SK-N-SH (cell line): ENCODE measurements at regions not wholly inside any gene's neighbourhood (a gene's known extent, or its start where the extent isn't known, plus 50 kb on each side); places are given as distances from the start of the nearest gene placed in this dataset.

ENCODE experiments used
- CTCF ChIA-PET: fragments of 300-600, 350-600 bp; formaldehyde crosslinking; extraction: SDS; loops from one replicate; lab custom pipeline; 2021; lab: Yijun Ruan, JAX
- POLR2A ChIA-PET: fragments of 350-600 bp; sonication (Branson Sonifier 250); formaldehyde crosslinking; extraction: SDS; loops from one replicate; lab custom pipeline; 2020; ENCODE audit warnings: antibody characterized with exemption, inconsistent platforms; lab: Yijun Ruan, JAX
- DNase-seq: peaks from one replicate; pipeline ENCODE4 v3.0.0; 2012
- H2AFZ ChIP-seq: fragments of 200-600 bp; sonication (generic); 2 replicates; pipeline ENCODE4 v1.8.1; 2016; ENCODE audit warnings: antibody characterized with exemption, mild to moderate bottlenecking, low read depth
- H3F3A ChIP-seq: fragments of 200-600 bp; sonication (generic); replicated peaks from 2 replicates; pipeline ENCODE3; 2016; ENCODE audit warnings: antibody characterized with exemption, mild to moderate bottlenecking; ENCODE audit not compliant: insufficient read depth
- H3K27ac ChIP-seq, 2 experiments: fragments of 200-500 bp in 1 of 2; fragments of 200-600 bp in 1 of 2; sonication (Bioruptor generic) in 1 of 2; sonication (generic), shearing (Covaris generic) in 1 of 2; 2 replicates each; pipeline versions ENCODE4 v1.5.1 to v1.6.1; 2014 to 2016; ENCODE audit warnings: low read depth in 2 of 2, inconsistent platforms in 1 of 2, low read length in 1 of 2, mild to moderate bottlenecking in 1 of 2, mixed read lengths in 1 of 2
- H3K27me3 ChIP-seq: fragments of 200-600 bp; sonication (generic), shearing (Covaris generic); 2 replicates; pipeline ENCODE4 v1.6.1; 2016; ENCODE audit warnings: mixed run types; ENCODE audit not compliant: insufficient read depth
- H3K36me3 ChIP-seq, 2 experiments: fragments of 200-500 bp in 1 of 2; fragments of 200-600 bp in 1 of 2; sonication (Bioruptor generic) in 1 of 2; sonication (generic) in 1 of 2; replicated peaks in 1 of 2; 2 replicates each; pipeline versions ENCODE3 to v1.5.1; 2014 to 2016; ENCODE audit warnings: low read length in 1 of 2, mild to moderate bottlenecking in 1 of 2; ENCODE audit not compliant: insufficient read depth in 2 of 2, control insufficient read depth in 1 of 2
- H3K4me1 ChIP-seq, 2 experiments: fragments of 200-500 bp in 1 of 2; fragments of 200-600 bp in 1 of 2; sonication (Bioruptor generic) in 1 of 2; sonication (generic), shearing (Covaris generic) in 1 of 2; 2 replicates each; pipeline versions ENCODE4 v1.5.1 to v1.6.1; 2014 to 2016; ENCODE audit warnings: low read depth in 1 of 2, low read length in 1 of 2, mixed run types in 1 of 2; ENCODE audit not compliant: insufficient read depth in 2 of 2, control insufficient read depth in 1 of 2
- H3K4me2 ChIP-seq: fragments of 200-600 bp; sonication (generic), shearing (Covaris generic); 2 replicates; pipeline ENCODE4 v1.6.1; 2017; ENCODE audit warnings: mixed run types
- H3K4me3 ChIP-seq, 2 experiments: fragments of 200-500 bp in 1 of 2; fragments of 200-600 bp in 1 of 2; sonication (Bioruptor generic) in 1 of 2; sonication (generic), shearing (Covaris generic) in 1 of 2; 2 replicates each; pipeline versions ENCODE4 v1.5.1 to v1.8.1; 2014 to 2016; ENCODE audit warnings: low read depth in 2 of 2, inconsistent platforms in 1 of 2, low read length in 1 of 2, mild to moderate bottlenecking in 1 of 2, mixed read lengths in 1 of 2, moderate library complexity in 1 of 2
- H3K79me2 ChIP-seq: fragments of 200-600 bp; sonication (generic); 2 replicates; pipeline ENCODE4 v1.8.1; 2017; ENCODE audit warnings: mild to moderate bottlenecking; ENCODE audit not compliant: insufficient read depth
- H3K9ac ChIP-seq: fragments of 200-600 bp; sonication (generic); 2 replicates; pipeline ENCODE4 v1.6.1; 2017; ENCODE audit warnings: mixed run types
- H3K9me2 ChIP-seq: fragments of 200-600 bp; sonication (generic); 2 replicates; pipeline ENCODE4 v1.6.1; 2017; ENCODE audit warnings: mixed run types
- H3K9me3 ChIP-seq: fragments of 200-600 bp; sonication (generic); 2 replicates; pipeline ENCODE4 v1.6.1; 2017; ENCODE audit warnings: mixed run types, mild to moderate bottlenecking, moderate library complexity
- H4K20me1 ChIP-seq: fragments of 200-600 bp; sonication (generic); 2 replicates; pipeline ENCODE4 v1.6.1; 2017; ENCODE audit warnings: mild to moderate bottlenecking, mixed run types; ENCODE audit not compliant: insufficient read depth
- CHD2 ChIP-seq: fragments of 150-350 bp; IDR thresholded peaks from 2 replicates; pipeline ENCODE4 v1.6.1; 2018; ENCODE audit warnings: low read length; ENCODE audit not compliant: partially characterized antibody
- EP300 ChIP-seq, 2 experiments: IDR thresholded peaks; 2 replicates each; pipeline versions ENCODE4 v1.4.0 to v1.6.1; 2012; ENCODE audit warnings: borderline replicate concordance in 1 of 2, low read depth in 1 of 2, low read length in 1 of 2
- FOSL2 ChIP-seq: IDR thresholded peaks from 2 replicates; pipeline ENCODE4 v1.4.0; 2012; ENCODE audit warnings: low read depth, mild to moderate bottlenecking, moderate library complexity, borderline replicate concordance
- FOXM1 ChIP-seq: IDR thresholded peaks from 2 replicates; pipeline ENCODE4 v1.4.0; 2012; ENCODE audit warnings: low read depth, mild to moderate bottlenecking
- GATA2 ChIP-seq: sonication (generic); formaldehyde crosslinking; IDR thresholded peaks from 2 replicates; pipeline ENCODE4 v1.5.0; 2020; ENCODE audit warnings: mild to moderate bottlenecking, missing genetic modification reagents
- JUND ChIP-seq: IDR thresholded peaks from 2 replicates; pipeline ENCODE4 v1.4.0; 2012
- MEF2A ChIP-seq: IDR thresholded peaks from 2 replicates; pipeline ENCODE4 v1.4.0; 2012; ENCODE audit warnings: low read depth, borderline replicate concordance
- NRF1 ChIP-seq: IDR thresholded peaks from 2 replicates; pipeline ENCODE4 v1.6.1; 2012; ENCODE audit warnings: low read depth, mild to moderate bottlenecking, low read length
- RXRA ChIP-seq: IDR thresholded peaks from 2 replicates; pipeline ENCODE4 v1.4.0; 2012; ENCODE audit warnings: low read depth, mild to moderate bottlenecking, borderline replicate concordance
- SIN3A ChIP-seq: IDR thresholded peaks from 2 replicates; pipeline ENCODE4 v1.6.1; 2012; ENCODE audit warnings: low read depth, mild to moderate bottlenecking, low read length, moderate library complexity, borderline replicate concordance
- TAF1 ChIP-seq: IDR thresholded peaks from 2 replicates; pipeline ENCODE4 v1.6.1; 2012; ENCODE audit warnings: low read depth, mild to moderate bottlenecking, low read length, moderate library complexity, borderline replicate concordance
- TEAD4 ChIP-seq: IDR thresholded peaks from 2 replicates; pipeline ENCODE4 v1.4.0; 2012; ENCODE audit warnings: mild to moderate bottlenecking, borderline replicate concordance; ENCODE audit not compliant: insufficient read depth
- YY1 ChIP-seq: IDR thresholded peaks from 2 replicates; pipeline ENCODE4 v1.4.0; 2012; ENCODE audit warnings: low read depth, mild to moderate bottlenecking
- WGBS: methylation state at CpG from one replicate; pipeline ENCODE4 v1.1.6; 2017; ENCODE audit warnings: low lambda C conversion rate; 5-methylcytosine and 5-hydroxymethylcytosine counted together
- TF ChIP-seq, protein P1 (sequence below): fragments of 150-350 bp; IDR thresholded peaks from 2 replicates; pipeline ENCODE4 v1.6.1; 2017; ENCODE audit warnings: antibody characterized with exemption, low read length, low read depth, borderline replicate concordance
- TF ChIP-seq, protein P2 (sequence below): IDR thresholded peaks from 2 replicates; pipeline ENCODE4; 2012
- TF ChIP-seq, protein P3 (sequence below): fragments of 150-350 bp; IDR thresholded peaks from 2 replicates; pipeline ENCODE4 v1.6.1; 2016; ENCODE audit warnings: mild to moderate bottlenecking, low read depth, low read length
- TF ChIP-seq, protein P4 (sequence below): IDR thresholded peaks from 2 replicates; pipeline ENCODE4 v1.6.1; 2012; ENCODE audit warnings: mild to moderate bottlenecking, low read depth, low read length, moderate library complexity
- TF ChIP-seq, protein P5 (sequence below): IDR thresholded peaks from 2 replicates; pipeline ENCODE4 v1.4.0; 2012; ENCODE audit warnings: low read depth
- TF ChIP-seq, protein P6 (sequence below): IDR thresholded peaks from 2 replicates; pipeline ENCODE4 v1.4.0; 2012; ENCODE audit warnings: low read depth, borderline replicate concordance

DNA sequence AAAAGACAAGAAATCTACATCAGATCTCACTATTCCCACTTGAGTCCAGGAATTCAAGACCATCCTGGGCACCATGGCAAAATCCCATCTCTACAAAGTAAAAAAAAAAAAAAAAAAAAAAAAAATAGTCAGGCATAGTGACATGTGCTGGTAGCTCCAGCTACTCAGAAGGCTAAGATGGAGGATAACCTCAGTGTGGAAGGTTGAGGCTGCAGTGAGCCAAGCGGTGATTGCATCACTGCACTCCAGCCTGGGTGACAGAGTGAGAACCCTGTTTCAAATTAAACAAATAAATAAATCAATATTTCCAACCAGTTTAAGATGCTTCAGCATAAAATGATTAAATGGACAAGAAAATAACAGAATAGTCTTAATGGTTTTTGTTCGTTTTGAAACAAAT is 197.4 kb downstream of the DSEL start:
- Histone ChIP-seq H3K4me2 (no peak overlapping the region), H4K20me1 (no peaks in the 10 kb centered on the region), H3K4me3 (no peak overlapping the region), H3K36me3 (no peaks in the 10 kb centered on the region), H3K9me2 (no peaks in the 10 kb centered on the region), H3K9ac (no peak overlapping the region), H3K4me1 (no peaks in the 10 kb centered on the region), H3K27ac (no peak overlapping the region), H3K79me2 (no peaks in the 10 kb centered on the region), H2AFZ (no peak overlapping the region), H3K9me3 (no peaks in the 10 kb centered on the region), H3F3A (peaks cover 8% of the 10 kb centered on the region), H3K27me3 (no peaks in the 10 kb centered on the region)
- CTCF ChIA-PET, result interaction anchor here (1.2 kb wide), 1 partner anchor 10 kb away, joined by 3 read pairs; no protein-coding TSS in a partner anchor
- TF ChIP-seq MEF2A (no peak), YY1 (no peak), TAF1 (no peak), EP300 (IDR thresholded peaks at IDR 0.05; ENCODE audit: borderline replicate concordance in 1 of 2, low read depth in 1 of 2, low read length in 1 of 2) (no peak), TEAD4 (no peak), CHD2 (no peak), NRF1 (no peak)
- TF ChIP-seq, protein P1, sequence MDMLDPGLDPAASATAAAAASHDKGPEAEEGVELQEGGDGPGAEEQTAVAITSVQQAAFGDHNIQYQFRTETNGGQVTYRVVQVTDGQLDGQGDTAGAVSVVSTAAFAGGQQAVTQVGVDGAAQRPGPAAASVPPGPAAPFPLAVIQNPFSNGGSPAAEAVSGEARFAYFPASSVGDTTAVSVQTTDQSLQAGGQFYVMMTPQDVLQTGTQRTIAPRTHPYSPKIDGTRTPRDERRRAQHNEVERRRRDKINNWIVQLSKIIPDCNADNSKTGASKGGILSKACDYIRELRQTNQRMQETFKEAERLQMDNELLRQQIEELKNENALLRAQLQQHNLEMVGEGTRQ, result no peak
- TF ChIP-seq, protein P2, sequence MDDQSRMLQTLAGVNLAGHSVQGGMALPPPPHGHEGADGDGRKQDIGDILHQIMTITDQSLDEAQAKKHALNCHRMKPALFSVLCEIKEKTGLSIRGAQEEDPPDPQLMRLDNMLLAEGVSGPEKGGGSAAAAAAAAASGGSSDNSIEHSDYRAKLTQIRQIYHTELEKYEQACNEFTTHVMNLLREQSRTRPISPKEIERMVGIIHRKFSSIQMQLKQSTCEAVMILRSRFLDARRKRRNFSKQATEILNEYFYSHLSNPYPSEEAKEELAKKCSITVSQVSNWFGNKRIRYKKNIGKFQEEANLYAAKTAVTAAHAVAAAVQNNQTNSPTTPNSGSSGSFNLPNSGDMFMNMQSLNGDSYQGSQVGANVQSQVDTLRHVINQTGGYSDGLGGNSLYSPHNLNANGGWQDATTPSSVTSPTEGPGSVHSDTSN, result no peak
- DNase-seq, result no peak
- POLR2A ChIA-PET, result no interaction called here
- WGBS, result 87% methylated on average over 2 of the region's 2 CpGs

DNA sequence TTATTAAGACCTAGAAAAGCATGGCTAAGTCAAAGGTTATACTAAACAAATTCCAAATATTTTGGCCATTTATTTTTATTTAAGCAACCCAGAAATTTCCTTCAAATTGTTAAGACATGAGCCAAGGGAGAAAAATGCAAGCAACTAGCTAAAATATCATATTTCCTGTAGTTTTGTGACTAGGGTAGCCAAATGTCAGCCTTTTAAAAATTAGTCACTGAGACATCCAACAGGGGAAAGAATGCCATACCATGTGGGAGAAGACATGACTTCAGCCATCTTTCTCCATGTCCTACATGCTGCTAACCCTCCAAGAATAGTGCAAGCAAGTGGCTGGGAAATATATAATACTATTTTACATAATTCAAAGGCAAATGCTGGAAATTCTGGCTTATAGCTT is 197.9 kb downstream of the DSEL start:
- CTCF ChIA-PET, result interaction anchor here (1.2 kb wide), 1 partner anchor 9 kb away, joined by 3 read pairs; no protein-coding TSS in a partner anchor
- Histone ChIP-seq H3K79me2 (no peaks in the 10 kb centered on the region), H3K4me3 (no peak overlapping the region), H2AFZ (no peak overlapping the region), H3F3A (peaks cover 8% of the 10 kb centered on the region), H3K9me3 (no peaks in the 10 kb centered on the region), H3K36me3 (no peaks in the 10 kb centered on the region), H3K4me2 (no peak overlapping the region), H3K9ac (no peak overlapping the region), H3K4me1 (no peaks in the 10 kb centered on the region), H3K27ac (no peak overlapping the region), H3K9me2 (no peaks in the 10 kb centered on the region)
- DNase-seq, result no peak
- TF ChIP-seq, protein P3, sequence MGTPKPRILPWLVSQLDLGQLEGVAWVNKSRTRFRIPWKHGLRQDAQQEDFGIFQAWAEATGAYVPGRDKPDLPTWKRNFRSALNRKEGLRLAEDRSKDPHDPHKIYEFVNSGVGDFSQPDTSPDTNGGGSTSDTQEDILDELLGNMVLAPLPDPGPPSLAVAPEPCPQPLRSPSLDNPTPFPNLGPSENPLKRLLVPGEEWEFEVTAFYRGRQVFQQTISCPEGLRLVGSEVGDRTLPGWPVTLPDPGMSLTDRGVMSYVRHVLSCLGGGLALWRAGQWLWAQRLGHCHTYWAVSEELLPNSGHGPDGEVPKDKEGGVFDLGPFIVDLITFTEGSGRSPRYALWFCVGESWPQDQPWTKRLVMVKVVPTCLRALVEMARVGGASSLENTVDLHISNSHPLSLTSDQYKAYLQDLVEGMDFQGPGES, result no peak
- TF ChIP-seq, protein P4, sequence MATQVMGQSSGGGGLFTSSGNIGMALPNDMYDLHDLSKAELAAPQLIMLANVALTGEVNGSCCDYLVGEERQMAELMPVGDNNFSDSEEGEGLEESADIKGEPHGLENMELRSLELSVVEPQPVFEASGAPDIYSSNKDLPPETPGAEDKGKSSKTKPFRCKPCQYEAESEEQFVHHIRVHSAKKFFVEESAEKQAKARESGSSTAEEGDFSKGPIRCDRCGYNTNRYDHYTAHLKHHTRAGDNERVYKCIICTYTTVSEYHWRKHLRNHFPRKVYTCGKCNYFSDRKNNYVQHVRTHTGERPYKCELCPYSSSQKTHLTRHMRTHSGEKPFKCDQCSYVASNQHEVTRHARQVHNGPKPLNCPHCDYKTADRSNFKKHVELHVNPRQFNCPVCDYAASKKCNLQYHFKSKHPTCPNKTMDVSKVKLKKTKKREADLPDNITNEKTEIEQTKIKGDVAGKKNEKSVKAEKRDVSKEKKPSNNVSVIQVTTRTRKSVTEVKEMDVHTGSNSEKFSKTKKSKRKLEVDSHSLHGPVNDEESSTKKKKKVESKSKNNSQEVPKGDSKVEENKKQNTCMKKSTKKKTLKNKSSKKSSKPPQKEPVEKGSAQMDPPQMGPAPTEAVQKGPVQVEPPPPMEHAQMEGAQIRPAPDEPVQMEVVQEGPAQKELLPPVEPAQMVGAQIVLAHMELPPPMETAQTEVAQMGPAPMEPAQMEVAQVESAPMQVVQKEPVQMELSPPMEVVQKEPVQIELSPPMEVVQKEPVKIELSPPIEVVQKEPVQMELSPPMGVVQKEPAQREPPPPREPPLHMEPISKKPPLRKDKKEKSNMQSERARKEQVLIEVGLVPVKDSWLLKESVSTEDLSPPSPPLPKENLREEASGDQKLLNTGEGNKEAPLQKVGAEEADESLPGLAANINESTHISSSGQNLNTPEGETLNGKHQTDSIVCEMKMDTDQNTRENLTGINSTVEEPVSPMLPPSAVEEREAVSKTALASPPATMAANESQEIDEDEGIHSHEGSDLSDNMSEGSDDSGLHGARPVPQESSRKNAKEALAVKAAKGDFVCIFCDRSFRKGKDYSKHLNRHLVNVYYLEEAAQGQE, result no peak
- TF ChIP-seq YY1, result peak; percentile 23; the same call in 1 of the 2 replicates
- TF ChIP-seq FOXM1, result no peak
- TF ChIP-seq, protein P5, sequence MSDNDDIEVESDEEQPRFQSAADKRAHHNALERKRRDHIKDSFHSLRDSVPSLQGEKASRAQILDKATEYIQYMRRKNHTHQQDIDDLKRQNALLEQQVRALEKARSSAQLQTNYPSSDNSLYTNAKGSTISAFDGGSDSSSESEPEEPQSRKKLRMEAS, result 0 out of 2 replicates have a peak, but pooled peaks have one; percentile 39
- TF ChIP-seq JUND, result no peak
- no peak for TF ChIP-seq EP300 (IDR thresholded peaks at IDR 0.05; ENCODE audit: borderline replicate concordance in 1 of 2, low read depth in 1 of 2, low read length in 1 of 2)
- no peak for TF ChIP-seq RXRA
- TF ChIP-seq, protein P6, sequence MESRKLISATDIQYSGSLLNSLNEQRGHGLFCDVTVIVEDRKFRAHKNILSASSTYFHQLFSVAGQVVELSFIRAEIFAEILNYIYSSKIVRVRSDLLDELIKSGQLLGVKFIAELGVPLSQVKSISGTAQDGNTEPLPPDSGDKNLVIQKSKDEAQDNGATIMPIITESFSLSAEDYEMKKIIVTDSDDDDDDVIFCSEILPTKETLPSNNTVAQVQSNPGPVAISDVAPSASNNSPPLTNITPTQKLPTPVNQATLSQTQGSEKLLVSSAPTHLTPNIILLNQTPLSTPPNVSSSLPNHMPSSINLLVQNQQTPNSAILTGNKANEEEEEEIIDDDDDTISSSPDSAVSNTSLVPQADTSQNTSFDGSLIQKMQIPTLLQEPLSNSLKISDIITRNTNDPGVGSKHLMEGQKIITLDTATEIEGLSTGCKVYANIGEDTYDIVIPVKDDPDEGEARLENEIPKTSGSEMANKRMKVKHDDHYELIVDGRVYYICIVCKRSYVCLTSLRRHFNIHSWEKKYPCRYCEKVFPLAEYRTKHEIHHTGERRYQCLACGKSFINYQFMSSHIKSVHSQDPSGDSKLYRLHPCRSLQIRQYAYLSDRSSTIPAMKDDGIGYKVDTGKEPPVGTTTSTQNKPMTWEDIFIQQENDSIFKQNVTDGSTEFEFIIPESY, result no peak
- no peak for TF ChIP-seq MEF2A
- no peak for TF ChIP-seq GATA2 (CRISPR knock-in tag)
- TF ChIP-seq FOSL2, result no peak
- no peak for TF ChIP-seq TEAD4
- TF ChIP-seq SIN3A, result no peak
- TF ChIP-seq, all 33 proteins: peak for 2
- Histone ChIP-seq H4K20me1 (no peaks in the 10 kb centered on the region), H3K27me3 (no peaks in the 10 kb centered on the region)
- POLR2A ChIA-PET, result no interaction called here
